GM19328 (cell line): ENCODE measurements at regions not wholly inside any gene's neighbourhood (a gene's known extent, or its start where the extent isn't known, plus 50 kb on each side); places are given as distances from the start of the nearest gene placed in this dataset.

Source experiments
- ATAC-seq: cut with Tn5 transposase; IDR thresholded peaks from one replicate; pipeline ENCODE4 v1.9.1; 2021; ENCODE audit warnings: mild to moderate bottlenecking, moderate library complexity; ENCODE audit not compliant: unreplicated experiment

- no peak for ATAC-seq
These were observed 266.3 kb downstream of the XXYLT1 start for GRCh38 chr3:195004512-195005250.

- no peak for ATAC-seq
These were observed 265.7 kb downstream of the XXYLT1 start for GRCh38 chr3:195005251-195005620.

GRCh38 chr3:195005759-195006510, 265.0 kb downstream of the XXYLT1 start:
- no peak for ATAC-seq

- no peak for ATAC-seq
These were observed 263.8 kb downstream of the XXYLT1 start for GRCh38 chr3:195007151-195007550.

- no peak for ATAC-seq
These were observed 263.2 kb downstream of the XXYLT1 start for GRCh38 chr3:195007766-195008165.

- ATAC-seq, result no peak
These were observed 262.1 kb downstream of the XXYLT1 start for GRCh38 chr3:195008816-195009215.

- ATAC-seq, result no peak
These were observed 261.3 kb downstream of the XXYLT1 start for GRCh38 chr3:195009616-195010015.

- no peak for ATAC-seq
These were observed 260.3 kb downstream of the XXYLT1 start for GRCh38 chr3:195010551-195011100.

- no peak for ATAC-seq
These were observed 259.6 kb downstream of the XXYLT1 start for GRCh38 chr3:195011231-195011834.

- ATAC-seq, result no peak
These were observed 258.9 kb downstream of the XXYLT1 start for GRCh38 chr3:195012100-195012499.

GRCh38 chr3:195012571-195012970, 258.4 kb downstream of the XXYLT1 start:
- no peak for ATAC-seq

- no peak for ATAC-seq
These were observed 257.3 kb downstream of the XXYLT1 start for GRCh38 chr3:195013411-195014361.

- ATAC-seq, result no peak
These were observed 255.9 kb downstream of the XXYLT1 start for GRCh38 chr3:195015021-195015420.

- no peak for ATAC-seq
These were observed 253.8 kb downstream of the XXYLT1 start for GRCh38 chr3:195017151-195017550.
